SK-N-SH (cell line): ENCODE measurements at regions not wholly inside any gene's neighbourhood (a gene's known extent, or its start where the extent isn't known, plus 50 kb on each side); places are given as distances from the start of the nearest gene placed in this dataset.

Experiments used
- CTCF ChIA-PET: fragments of 300-600, 350-600 bp; formaldehyde crosslinking; extraction: SDS; loops from one replicate; lab custom pipeline; 2021; lab: Yijun Ruan, JAX
- POLR2A ChIA-PET: fragments of 350-600 bp; sonication (Branson Sonifier 250); formaldehyde crosslinking; extraction: SDS; loops from one replicate; lab custom pipeline; 2020; ENCODE audit warnings: antibody characterized with exemption, inconsistent platforms; lab: Yijun Ruan, JAX
- DNase-seq: peaks from one replicate; pipeline ENCODE4 v3.0.0; 2012
- H2AFZ ChIP-seq: fragments of 200-600 bp; sonication (generic); 2 replicates; pipeline ENCODE4 v1.8.1; 2016; ENCODE audit warnings: antibody characterized with exemption, mild to moderate bottlenecking, low read depth
- H3F3A ChIP-seq: fragments of 200-600 bp; sonication (generic); replicated peaks from 2 replicates; pipeline ENCODE3; 2016; ENCODE audit warnings: antibody characterized with exemption, mild to moderate bottlenecking; ENCODE audit not compliant: insufficient read depth
- H3K27ac ChIP-seq, 2 experiments: fragments of 200-500 bp in 1 of 2; fragments of 200-600 bp in 1 of 2; sonication (Bioruptor generic) in 1 of 2; sonication (generic), shearing (Covaris generic) in 1 of 2; 2 replicates each; pipeline versions ENCODE4 v1.5.1 to v1.6.1; 2014 to 2016; ENCODE audit warnings: low read depth in 2 of 2, inconsistent platforms in 1 of 2, low read length in 1 of 2, mild to moderate bottlenecking in 1 of 2, mixed read lengths in 1 of 2
- H3K27me3 ChIP-seq: fragments of 200-600 bp; sonication (generic), shearing (Covaris generic); 2 replicates; pipeline ENCODE4 v1.6.1; 2016; ENCODE audit warnings: mixed run types; ENCODE audit not compliant: insufficient read depth
- H3K36me3 ChIP-seq, 2 experiments: fragments of 200-500 bp in 1 of 2; fragments of 200-600 bp in 1 of 2; sonication (Bioruptor generic) in 1 of 2; sonication (generic) in 1 of 2; replicated peaks in 1 of 2; 2 replicates each; pipeline versions ENCODE3 to v1.5.1; 2014 to 2016; ENCODE audit warnings: low read length in 1 of 2, mild to moderate bottlenecking in 1 of 2; ENCODE audit not compliant: insufficient read depth in 2 of 2, control insufficient read depth in 1 of 2
- H3K4me1 ChIP-seq, 2 experiments: fragments of 200-500 bp in 1 of 2; fragments of 200-600 bp in 1 of 2; sonication (Bioruptor generic) in 1 of 2; sonication (generic), shearing (Covaris generic) in 1 of 2; 2 replicates each; pipeline versions ENCODE4 v1.5.1 to v1.6.1; 2014 to 2016; ENCODE audit warnings: low read depth in 1 of 2, low read length in 1 of 2, mixed run types in 1 of 2; ENCODE audit not compliant: insufficient read depth in 2 of 2, control insufficient read depth in 1 of 2
- H3K4me2 ChIP-seq: fragments of 200-600 bp; sonication (generic), shearing (Covaris generic); 2 replicates; pipeline ENCODE4 v1.6.1; 2017; ENCODE audit warnings: mixed run types
- H3K4me3 ChIP-seq, 2 experiments: fragments of 200-500 bp in 1 of 2; fragments of 200-600 bp in 1 of 2; sonication (Bioruptor generic) in 1 of 2; sonication (generic), shearing (Covaris generic) in 1 of 2; 2 replicates each; pipeline versions ENCODE4 v1.5.1 to v1.8.1; 2014 to 2016; ENCODE audit warnings: low read depth in 2 of 2, inconsistent platforms in 1 of 2, low read length in 1 of 2, mild to moderate bottlenecking in 1 of 2, mixed read lengths in 1 of 2, moderate library complexity in 1 of 2
- H3K79me2 ChIP-seq: fragments of 200-600 bp; sonication (generic); 2 replicates; pipeline ENCODE4 v1.8.1; 2017; ENCODE audit warnings: mild to moderate bottlenecking; ENCODE audit not compliant: insufficient read depth
- H3K9ac ChIP-seq: fragments of 200-600 bp; sonication (generic); 2 replicates; pipeline ENCODE4 v1.6.1; 2017; ENCODE audit warnings: mixed run types
- H3K9me2 ChIP-seq: fragments of 200-600 bp; sonication (generic); 2 replicates; pipeline ENCODE4 v1.6.1; 2017; ENCODE audit warnings: mixed run types
- H3K9me3 ChIP-seq: fragments of 200-600 bp; sonication (generic); 2 replicates; pipeline ENCODE4 v1.6.1; 2017; ENCODE audit warnings: mixed run types, mild to moderate bottlenecking, moderate library complexity
- H4K20me1 ChIP-seq: fragments of 200-600 bp; sonication (generic); 2 replicates; pipeline ENCODE4 v1.6.1; 2017; ENCODE audit warnings: mild to moderate bottlenecking, mixed run types; ENCODE audit not compliant: insufficient read depth
- CHD2 ChIP-seq: fragments of 150-350 bp; IDR thresholded peaks from 2 replicates; pipeline ENCODE4 v1.6.1; 2018; ENCODE audit warnings: low read length; ENCODE audit not compliant: partially characterized antibody
- ELF1 ChIP-seq: IDR thresholded peaks from 2 replicates; pipeline ENCODE4 v1.4.0; 2012
- GABPA ChIP-seq: IDR thresholded peaks from 2 replicates; pipeline ENCODE4 v1.4.0; 2012; ENCODE audit warnings: low read depth, mild to moderate bottlenecking
- GATA2 ChIP-seq: sonication (generic); formaldehyde crosslinking; IDR thresholded peaks from 2 replicates; pipeline ENCODE4 v1.5.0; 2020; ENCODE audit warnings: mild to moderate bottlenecking, missing genetic modification reagents
- MAX ChIP-seq: IDR thresholded peaks from 2 replicates; pipeline ENCODE4 v1.4.0; 2012; ENCODE audit warnings: low read depth
- POLR2AphosphoS5 ChIP-seq: IDR thresholded peaks from 2 replicates; pipeline ENCODE4 v1.6.1; 2012; ENCODE audit warnings: low read depth, low read length
- RAD21 ChIP-seq: IDR thresholded peaks from 2 replicates; pipeline ENCODE4 v1.6.1; 2012; ENCODE audit warnings: mild to moderate bottlenecking, low read length
- REST ChIP-seq: IDR thresholded peaks from 2 replicates; pipeline ENCODE4 v1.6.1; 2012; ENCODE audit warnings: mild to moderate bottlenecking, low read depth, low read length, moderate library complexity
- RXRA ChIP-seq: IDR thresholded peaks from 2 replicates; pipeline ENCODE4 v1.4.0; 2012; ENCODE audit warnings: low read depth, mild to moderate bottlenecking, borderline replicate concordance
- SMC3 ChIP-seq: IDR thresholded peaks from 2 replicates; pipeline ENCODE4 v1.6.1; 2012; ENCODE audit warnings: low read depth, low read length, improper control_type of control experiment
- TAF1 ChIP-seq: IDR thresholded peaks from 2 replicates; pipeline ENCODE4 v1.6.1; 2012; ENCODE audit warnings: low read depth, mild to moderate bottlenecking, low read length, moderate library complexity, borderline replicate concordance
- TEAD4 ChIP-seq: IDR thresholded peaks from 2 replicates; pipeline ENCODE4 v1.4.0; 2012; ENCODE audit warnings: mild to moderate bottlenecking, borderline replicate concordance; ENCODE audit not compliant: insufficient read depth
- YY1 ChIP-seq: IDR thresholded peaks from 2 replicates; pipeline ENCODE4 v1.4.0; 2012; ENCODE audit warnings: low read depth, mild to moderate bottlenecking
- WGBS: methylation state at CpG from one replicate; pipeline ENCODE4 v1.1.6; 2017; ENCODE audit warnings: low lambda C conversion rate; 5-methylcytosine and 5-hydroxymethylcytosine counted together

- CTCF ChIA-PET = interaction anchor here (1.5 kb wide), 1 partner anchor 19 kb away, joined by 3 read pairs; no protein-coding TSS in a partner anchor
- H2AFZ ChIP-seq = no peak overlapping the region
- no peak overlapping the region for H3K27ac ChIP-seq
- WGBS = 75% methylated on average over 3 of the region's 3 CpGs
- H4K20me1 ChIP-seq = no peaks in the 10 kb centered on the region
- TF ChIP-seq REST = no peak
- no peak for TF ChIP-seq ELF1
- TF ChIP-seq GATA2 (CRISPR knock-in tag) = no peak
- no peak for TF ChIP-seq TEAD4
- no peak for TF ChIP-seq RAD21
- no peak for TF ChIP-seq CHD2
- H3K9ac ChIP-seq = no peak overlapping the region
- POLR2A ChIA-PET = no interaction called here
- DNase-seq = no peak
- no peaks in the 10 kb centered on the region for H3K79me2 ChIP-seq
- no peak overlapping the region for H3K4me3 ChIP-seq
- H3K9me3 ChIP-seq = no peaks in the 10 kb centered on the region
- H3K4me2 ChIP-seq = no peak overlapping the region
- H3K36me3 ChIP-seq = no peaks in the 10 kb centered on the region
- H3F3A ChIP-seq = no peaks in the 10 kb centered on the region
- peaks cover 0 to 5% of the 10 kb centered on the region in 2 experiments; a peak in 2 of 4 replicates for H3K4me1 ChIP-seq
- no peaks in the 10 kb centered on the region for H3K9me2 ChIP-seq
- no peaks in the 10 kb centered on the region for H3K27me3 ChIP-seq
These were observed 152.4 kb upstream of the ATP2B1 start for GRCh38 chr12:89861086-89861485.

- H3K27me3 ChIP-seq = no peaks in the 10 kb centered on the region
- ChIA-PET CTCF (interaction anchor here (1.5 kb wide), 1 partner anchor 17 kb away, joined by 3 read pairs; no protein-coding TSS in a partner anchor), POLR2A (no interaction called here)
- WGBS = 0% methylated on average over 1 of the region's 1 CpG
- DNase-seq = no peak
- no peak overlapping the region for H3K27ac ChIP-seq
- H3K79me2 ChIP-seq = no peaks in the 10 kb centered on the region
- H2AFZ ChIP-seq = no peak overlapping the region
- H3K9me2 ChIP-seq = no peaks in the 10 kb centered on the region
- H3K9ac ChIP-seq = no peak overlapping the region
- H3K4me2 ChIP-seq = no peak overlapping the region
- TF ChIP-seq TAF1 (no peak), POLR2AphosphoS5 (no peak), SMC3 (no peak), MAX (no peak), YY1 (no peak), ELF1 (no peak), RXRA (no peak), GABPA (no peak)
- no peaks in the 10 kb centered on the region for H3F3A ChIP-seq
- no peak overlapping the region for H3K4me3 ChIP-seq
- no peaks in the 10 kb centered on the region for H4K20me1 ChIP-seq
- H3K36me3 ChIP-seq = no peaks in the 10 kb centered on the region
- peaks cover 0 to 5% of the 10 kb centered on the region in 2 experiments; a peak in 2 of 4 replicates for H3K4me1 ChIP-seq
- H3K9me3 ChIP-seq = no peaks in the 10 kb centered on the region
These were observed 151.0 kb upstream of the ATP2B1 start for GRCh38 chr12:89859508-89860220.
